ENCODE measurements at regions not wholly inside any gene's neighbourhood (a gene's known extent, or its start where the extent isn't known, plus 50 kb on each side); places are given as distances from the start of the nearest gene placed in this dataset.

DNA sequence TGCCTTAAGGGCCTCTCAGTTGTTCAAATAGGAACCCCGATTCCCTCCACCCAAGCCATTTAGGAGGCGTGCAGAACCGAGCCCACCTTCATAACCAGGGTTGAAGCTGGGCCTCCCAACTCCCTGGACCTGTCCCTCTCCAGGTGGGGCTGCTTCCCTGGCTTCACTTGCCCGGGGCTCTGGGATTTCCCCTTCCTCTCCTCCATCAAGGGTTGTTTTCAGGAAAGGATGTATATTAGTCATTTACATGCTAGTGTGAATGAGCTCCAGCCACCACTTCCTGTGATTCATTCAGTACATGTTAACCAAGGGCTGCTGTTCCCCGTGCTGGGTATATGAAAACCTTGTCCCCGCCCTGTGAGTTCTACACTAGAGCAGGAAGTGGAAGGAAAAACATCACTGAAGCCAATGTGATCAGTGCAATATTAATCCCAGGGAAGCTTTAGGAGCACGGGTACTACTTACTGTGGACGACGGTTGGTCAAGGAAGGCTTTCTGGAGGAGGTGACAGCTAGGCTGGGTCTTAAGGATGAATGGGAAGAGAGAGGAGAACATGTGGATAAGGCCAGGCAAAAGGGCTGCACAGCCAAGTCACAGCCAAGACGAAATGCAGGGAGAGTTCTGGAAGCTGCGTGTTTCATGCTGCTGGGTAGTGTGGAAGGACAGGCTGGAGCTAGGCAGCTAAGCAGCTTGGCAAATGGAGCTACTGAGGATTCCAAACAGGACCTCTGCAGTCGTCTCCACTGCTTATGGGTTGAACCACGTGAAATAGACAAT lies 150.1 kb upstream of the SHH start:
- H3K36me3 ChIP-seq (ENCODE audit: insufficient read depth, low read length): no peaks in the 10 kb centered on the region
- H3K4me3 ChIP-seq (ENCODE audit: low read length): no peak overlapping the region
- no peaks in the 10 kb centered on the region for H3K9me3 ChIP-seq (ENCODE audit: low read length)
- H2AFZ ChIP-seq (ENCODE audit: low read depth, low read length): no peak overlapping the region
- H3K27me3 ChIP-seq (ENCODE audit: insufficient read depth, low read length): peaks cover 3% of the 10 kb centered on the region
- H3K4me1 ChIP-seq (ENCODE audit: insufficient read depth, low read length): no peaks in the 10 kb centered on the region

DNA sequence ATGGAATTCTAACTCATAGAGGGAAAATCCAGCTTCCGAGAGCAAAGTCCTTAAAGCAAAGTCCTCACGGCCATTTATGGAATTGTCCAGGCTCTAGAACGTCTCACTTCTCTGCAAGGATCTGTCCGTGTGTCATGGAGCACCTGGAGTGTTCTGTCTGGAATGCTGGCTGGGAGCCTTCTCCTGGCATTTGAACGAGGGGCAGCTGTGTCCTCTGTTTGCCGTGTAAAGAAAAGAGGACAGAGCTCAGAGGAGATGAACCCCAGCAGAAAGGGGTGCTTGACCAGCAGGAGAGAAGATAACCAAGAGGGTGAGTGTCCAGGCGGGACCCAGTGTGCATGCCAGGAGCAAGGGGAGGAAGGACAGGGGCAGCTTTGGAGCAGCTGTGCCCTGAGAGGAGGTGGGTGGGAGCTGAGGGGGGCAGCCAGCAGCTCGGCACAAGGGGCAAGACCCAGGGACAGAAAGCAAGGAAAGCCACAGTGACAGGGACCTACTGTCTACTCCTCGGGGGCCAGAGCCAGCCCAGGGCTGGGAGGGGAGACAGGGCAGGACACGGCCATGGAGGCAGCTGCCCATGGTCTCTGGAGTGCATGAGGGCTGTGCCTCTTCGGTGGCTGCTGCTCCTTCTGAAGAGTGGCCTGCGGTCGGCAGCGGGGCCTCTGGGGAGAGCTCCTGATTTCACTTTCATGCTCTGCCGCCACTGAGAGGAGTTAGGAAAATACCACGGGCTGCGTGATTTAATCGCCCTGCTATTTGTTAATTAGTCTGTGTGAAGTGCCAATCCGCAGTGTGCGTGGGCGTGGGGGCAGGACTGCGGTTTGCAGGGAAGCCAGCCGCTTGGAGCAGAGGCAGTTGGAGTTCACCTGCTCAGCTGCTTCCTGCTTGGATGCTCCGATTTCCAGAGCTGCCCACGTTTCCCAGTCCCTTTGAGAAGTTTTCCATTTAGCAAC lies 149.3 kb upstream of the SHH start:
- no peaks in the 10 kb centered on the region for H3K4me1 ChIP-seq (ENCODE audit: insufficient read depth, low read length)
- no peak overlapping the region for H3K4me3 ChIP-seq (ENCODE audit: low read length)
- H2AFZ ChIP-seq (ENCODE audit: low read depth, low read length): no peak overlapping the region
- no peaks in the 10 kb centered on the region for H3K36me3 ChIP-seq (ENCODE audit: insufficient read depth, low read length)
- H3K9me3 ChIP-seq (ENCODE audit: low read length): no peaks in the 10 kb centered on the region
- H3K27me3 ChIP-seq (ENCODE audit: insufficient read depth, low read length): peaks cover 3% of the 10 kb centered on the region

DNA sequence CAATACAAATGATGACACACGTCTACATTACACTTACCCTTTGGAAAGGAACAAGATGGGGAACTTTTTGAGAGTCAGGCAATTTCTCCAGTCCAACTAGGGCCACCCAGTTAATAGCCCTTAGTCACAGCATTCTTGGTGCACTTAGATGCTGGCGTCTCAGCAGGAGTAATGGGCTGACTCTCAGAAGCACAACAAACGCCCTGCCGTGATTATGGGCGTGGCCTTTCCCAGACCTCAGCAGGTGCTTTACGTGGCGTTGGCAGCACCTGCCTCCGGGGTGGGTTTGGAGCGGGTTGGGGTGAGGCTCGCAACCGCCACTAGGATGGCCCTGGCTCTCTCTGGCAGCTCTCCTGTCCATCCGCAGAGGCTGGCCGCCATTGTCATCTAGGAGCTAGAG lies 147.6 kb upstream of the SHH start:
- Histone ChIP-seq H3K9me3 (ENCODE audit: low read length) (no peaks in the 10 kb centered on the region), H2AFZ (ENCODE audit: low read depth, low read length) (no peak overlapping the region), H3K36me3 (ENCODE audit: insufficient read depth, low read length) (no peaks in the 10 kb centered on the region), H3K27me3 (ENCODE audit: insufficient read depth, low read length) (peaks cover 3% of the 10 kb centered on the region), H3K4me3 (ENCODE audit: low read length) (no peak overlapping the region), H3K4me1 (ENCODE audit: insufficient read depth, low read length) (no peaks in the 10 kb centered on the region)

DNA sequence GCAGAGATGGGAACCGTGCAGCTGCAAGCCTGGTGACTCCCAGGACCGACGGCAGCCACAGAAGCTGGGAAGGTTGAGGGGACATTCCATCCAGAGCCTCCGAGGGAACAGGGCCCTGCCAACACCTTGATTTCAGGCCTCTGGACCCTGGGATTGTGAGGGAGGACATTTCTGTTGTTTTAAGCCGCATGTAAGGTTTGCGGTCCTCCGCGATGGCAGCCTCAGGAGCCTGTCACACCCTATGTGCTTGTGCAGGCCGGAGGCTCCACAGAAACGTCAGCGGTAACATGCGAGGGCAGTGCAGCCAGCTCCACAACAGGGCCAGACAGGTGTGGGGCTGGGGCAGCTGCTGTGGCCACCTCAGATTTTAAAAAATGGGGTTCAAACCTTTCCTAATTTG lies 144.7 kb upstream of the SHH start:
- Histone ChIP-seq H2AFZ (ENCODE audit: low read depth, low read length) (no peak overlapping the region), H3K9me3 (ENCODE audit: low read length) (no peaks in the 10 kb centered on the region), H3K4me3 (ENCODE audit: low read length) (no peak overlapping the region), H3K4me1 (ENCODE audit: insufficient read depth, low read length) (no peaks in the 10 kb centered on the region), H3K27me3 (ENCODE audit: insufficient read depth, low read length) (peaks cover 6% of the 10 kb centered on the region), H3K36me3 (ENCODE audit: insufficient read depth, low read length) (no peaks in the 10 kb centered on the region)

DNA sequence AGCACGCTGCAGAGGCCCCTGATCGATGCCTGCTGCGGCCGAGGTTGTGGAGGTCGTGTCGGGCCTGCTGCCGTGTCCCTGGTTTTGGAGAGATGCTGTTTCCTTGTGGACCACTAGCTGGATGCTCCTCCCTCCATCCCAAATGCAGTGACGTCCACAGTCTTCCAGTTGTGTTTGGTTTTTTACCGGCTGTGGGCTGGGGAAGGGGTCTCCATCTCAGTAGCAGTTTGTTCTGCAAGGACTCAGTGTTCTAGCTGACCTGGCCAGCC lies 143.0 kb upstream of the SHH start:
- Histone ChIP-seq H3K9me3 (ENCODE audit: low read length) (no peaks in the 10 kb centered on the region), H3K4me1 (ENCODE audit: insufficient read depth, low read length) (no peaks in the 10 kb centered on the region), H2AFZ (ENCODE audit: low read depth, low read length) (no peak overlapping the region), H3K27me3 (ENCODE audit: insufficient read depth, low read length) (peaks cover 11% of the 10 kb centered on the region), H3K4me3 (ENCODE audit: low read length) (no peak overlapping the region), H3K36me3 (ENCODE audit: insufficient read depth, low read length) (no peaks in the 10 kb centered on the region)

DNA sequence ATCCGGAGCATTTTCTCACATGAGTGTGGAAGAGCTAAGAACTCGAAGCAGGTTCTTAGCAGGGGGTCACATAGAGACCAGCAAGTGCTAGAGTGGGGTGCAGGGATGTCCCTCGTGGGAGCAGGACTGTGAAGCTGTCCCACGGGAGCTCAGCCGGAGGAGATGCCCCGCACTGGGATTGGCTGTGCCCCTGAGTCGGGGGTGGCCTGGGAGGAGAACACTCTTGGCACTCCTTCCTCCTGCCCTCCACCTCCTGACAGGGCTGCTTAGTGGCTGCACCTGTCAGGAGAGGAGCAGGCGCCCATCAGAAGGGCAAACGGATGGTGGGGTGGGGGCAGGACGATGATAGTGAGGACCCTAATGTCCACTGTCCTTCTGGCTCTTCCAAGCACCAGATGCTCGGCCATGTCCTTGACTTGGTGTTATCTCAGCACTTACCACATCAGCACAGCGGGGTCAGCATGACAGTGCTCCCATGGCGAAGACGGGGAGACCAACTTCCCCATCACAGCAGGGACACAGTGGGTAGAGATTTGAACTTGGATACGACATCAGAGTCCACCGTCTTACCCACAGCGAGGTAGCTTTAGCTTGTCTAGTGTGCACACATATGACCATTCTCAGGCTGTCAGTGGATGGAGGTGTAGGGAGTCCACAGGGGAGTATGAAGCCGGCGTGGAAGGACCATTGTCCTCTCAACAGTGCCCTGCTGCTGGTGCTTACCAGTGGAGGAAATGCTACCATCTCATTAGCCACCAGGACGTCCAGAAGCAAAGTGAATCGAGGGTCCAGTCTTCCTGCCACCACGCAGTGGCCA lies 142.5 kb upstream of the SHH start:
- Histone ChIP-seq H3K36me3 (ENCODE audit: insufficient read depth, low read length) (no peaks in the 10 kb centered on the region), H3K4me3 (ENCODE audit: low read length) (no peak overlapping the region), H2AFZ (ENCODE audit: low read depth, low read length) (no peak overlapping the region), H3K27me3 (ENCODE audit: insufficient read depth, low read length) (peaks cover 11% of the 10 kb centered on the region), H3K4me1 (ENCODE audit: insufficient read depth, low read length) (no peaks in the 10 kb centered on the region), H3K9me3 (ENCODE audit: low read length) (no peaks in the 10 kb centered on the region)

DNA sequence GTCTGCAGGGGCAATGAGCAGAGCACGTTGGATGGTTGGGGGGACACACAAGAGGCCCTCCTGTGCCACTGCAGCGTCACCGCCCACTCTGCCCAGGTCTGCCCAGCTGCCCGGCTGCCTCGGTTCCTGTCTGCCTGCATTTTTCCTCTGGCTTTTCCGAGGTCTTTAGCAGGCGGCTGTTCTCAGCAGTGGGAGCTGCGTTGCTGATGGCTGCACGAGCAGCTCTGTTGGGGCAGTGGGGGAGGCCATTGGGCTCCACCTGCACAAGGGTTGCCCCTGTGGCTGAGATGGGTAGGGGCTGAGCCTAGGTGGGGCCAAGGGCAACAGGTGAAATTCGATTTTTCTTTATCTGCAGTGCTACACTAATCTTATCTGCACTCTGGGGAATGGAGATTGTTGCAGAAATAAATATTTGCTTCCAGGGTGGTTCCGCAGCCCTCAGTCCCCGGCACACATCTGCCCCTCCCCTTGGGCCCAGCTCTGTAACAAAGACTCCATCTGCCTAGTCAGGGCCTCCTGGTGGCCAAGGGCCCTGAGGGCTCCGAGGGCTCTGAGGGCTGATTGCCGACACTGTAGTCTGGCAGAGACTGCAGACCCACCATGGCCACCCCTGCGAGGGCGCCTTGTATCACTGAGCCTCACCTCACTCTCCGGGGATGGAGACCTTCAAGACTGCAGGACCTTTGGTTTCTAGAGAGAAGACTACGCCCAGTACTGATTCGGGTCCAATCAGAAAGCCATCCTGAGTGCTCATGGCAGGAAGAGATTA lies 141.7 kb upstream of the SHH start:
- Histone ChIP-seq H3K36me3 (ENCODE audit: insufficient read depth, low read length) (no peaks in the 10 kb centered on the region), H3K9me3 (ENCODE audit: low read length) (no peaks in the 10 kb centered on the region), H3K27me3 (ENCODE audit: insufficient read depth, low read length) (peaks cover 11% of the 10 kb centered on the region), H2AFZ (ENCODE audit: low read depth, low read length) (no peak overlapping the region), H3K4me1 (ENCODE audit: insufficient read depth, low read length) (no peaks in the 10 kb centered on the region), H3K4me3 (ENCODE audit: low read length) (no peak overlapping the region)

DNA sequence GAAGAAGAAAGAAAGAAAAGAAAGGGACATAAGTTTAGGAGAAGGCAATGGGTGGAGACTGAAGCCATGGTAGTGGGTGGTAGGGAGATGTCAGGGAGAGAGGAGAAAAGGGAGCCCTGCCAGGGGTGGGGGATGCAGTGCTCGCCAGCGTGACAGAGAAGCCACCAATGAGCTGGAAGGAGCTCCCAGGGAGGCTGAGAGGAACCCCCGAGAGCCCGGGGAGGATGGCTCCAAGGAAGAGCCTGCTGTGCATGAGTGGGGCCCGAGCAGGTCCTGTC lies 141.2 kb upstream of the SHH start:
- H3K27me3 ChIP-seq (ENCODE audit: insufficient read depth, low read length): peaks cover 13% of the 10 kb centered on the region
- no peaks in the 10 kb centered on the region for H3K9me3 ChIP-seq (ENCODE audit: low read length)
- H3K4me3 ChIP-seq (ENCODE audit: low read length): no peak overlapping the region
- H3K4me1 ChIP-seq (ENCODE audit: insufficient read depth, low read length): no peaks in the 10 kb centered on the region
- H2AFZ ChIP-seq (ENCODE audit: low read depth, low read length): no peak overlapping the region
- no peaks in the 10 kb centered on the region for H3K36me3 ChIP-seq (ENCODE audit: insufficient read depth, low read length)

DNA sequence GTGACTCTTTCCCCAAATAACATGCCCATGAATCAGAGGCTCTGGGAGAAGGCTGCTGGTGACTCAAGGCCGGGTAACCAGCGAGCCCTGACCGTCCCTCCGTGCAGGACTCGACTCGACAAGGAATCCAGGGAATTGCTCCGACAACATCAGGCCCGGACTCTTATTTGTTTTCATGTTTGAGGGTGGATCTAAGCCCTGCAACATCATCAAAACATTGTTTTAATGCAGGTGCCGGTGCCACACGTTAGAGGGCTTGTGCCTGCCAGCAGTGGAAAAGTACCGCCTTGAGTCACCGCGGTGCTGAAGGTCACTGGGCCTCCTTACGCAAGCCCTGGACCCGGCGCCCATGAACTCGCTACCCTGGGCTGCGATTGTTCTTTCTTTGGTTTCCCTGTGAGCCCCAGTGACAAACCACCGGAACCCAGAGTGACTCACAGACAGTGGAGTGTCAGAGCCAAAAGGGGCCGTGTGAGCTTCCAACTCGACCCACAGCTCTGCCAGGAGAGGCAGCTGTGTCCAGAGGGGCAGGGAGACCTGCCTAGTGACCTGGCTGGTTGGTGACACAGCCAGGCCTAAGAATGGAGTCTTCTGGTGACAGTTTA lies 139.4 kb upstream of the SHH start:
- H3K36me3 ChIP-seq (ENCODE audit: insufficient read depth, low read length): no peaks in the 10 kb centered on the region
- no peaks in the 10 kb centered on the region for H3K9me3 ChIP-seq (ENCODE audit: low read length)
- H3K27me3 ChIP-seq (ENCODE audit: insufficient read depth, low read length): peaks cover 16% of the 10 kb centered on the region
- no peak overlapping the region for H2AFZ ChIP-seq (ENCODE audit: low read depth, low read length)
- H3K4me1 ChIP-seq (ENCODE audit: insufficient read depth, low read length): no peaks in the 10 kb centered on the region
- no peak overlapping the region for H3K4me3 ChIP-seq (ENCODE audit: low read length)

DNA sequence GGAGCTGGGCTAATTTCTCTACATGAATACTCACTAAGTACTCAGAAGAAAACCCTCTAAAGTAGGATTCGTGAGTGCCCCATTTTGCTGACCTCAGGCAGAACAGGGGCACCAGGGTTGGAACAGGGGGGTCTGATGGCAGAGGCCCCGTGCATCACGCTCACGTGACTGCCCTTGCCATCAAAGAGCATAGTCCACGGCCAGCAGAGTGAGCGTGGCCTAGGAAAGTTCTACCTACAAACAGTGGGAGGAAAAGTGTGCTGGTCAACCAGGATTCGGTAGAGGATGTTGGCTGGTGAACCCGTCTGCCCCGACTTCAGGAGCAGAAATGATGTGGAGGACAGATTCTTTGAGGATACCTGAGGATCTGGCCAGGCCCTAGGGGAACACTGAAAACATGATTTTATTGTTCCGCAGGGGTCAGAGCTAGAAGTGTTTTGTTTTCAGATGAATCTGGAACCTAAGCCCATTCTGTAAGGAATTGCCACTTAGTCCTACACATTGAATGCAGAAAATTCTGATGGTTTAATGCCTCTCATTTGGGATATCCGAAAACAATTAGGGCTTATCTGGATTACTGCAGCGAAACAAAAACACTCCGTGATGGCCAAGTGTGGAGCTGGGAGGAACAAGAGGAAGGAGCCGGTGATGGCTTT lies 138.8 kb upstream of the SHH start:
- Histone ChIP-seq H3K9me3 (ENCODE audit: low read length) (no peaks in the 10 kb centered on the region), H3K36me3 (ENCODE audit: insufficient read depth, low read length) (no peaks in the 10 kb centered on the region), H3K4me3 (ENCODE audit: low read length) (no peak overlapping the region), H3K27me3 (ENCODE audit: insufficient read depth, low read length) (peaks cover 16% of the 10 kb centered on the region), H3K4me1 (ENCODE audit: insufficient read depth, low read length) (no peaks in the 10 kb centered on the region), H2AFZ (ENCODE audit: low read depth, low read length) (no peak overlapping the region)

DNA sequence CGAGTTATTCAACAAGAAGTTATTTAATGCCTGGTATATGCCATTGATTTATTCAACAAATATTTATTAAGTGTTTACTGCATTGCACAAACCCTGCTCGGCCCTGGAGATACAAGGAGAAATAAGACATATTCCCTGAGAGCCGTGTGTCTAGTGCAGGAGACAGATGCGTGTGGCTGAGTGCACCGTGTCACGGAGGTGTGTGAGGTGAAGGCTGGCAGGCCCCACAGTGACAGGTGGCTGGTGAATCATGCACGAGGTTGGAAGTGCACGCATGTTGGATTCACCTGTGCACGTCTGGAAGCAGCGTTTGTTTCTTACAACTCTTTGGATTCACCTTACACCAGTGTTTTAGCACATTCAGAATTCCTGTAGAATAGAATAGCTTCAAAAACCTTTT lies 136.6 kb upstream of the SHH start:
- no peak overlapping the region for H3K4me3 ChIP-seq (ENCODE audit: low read length)

DNA sequence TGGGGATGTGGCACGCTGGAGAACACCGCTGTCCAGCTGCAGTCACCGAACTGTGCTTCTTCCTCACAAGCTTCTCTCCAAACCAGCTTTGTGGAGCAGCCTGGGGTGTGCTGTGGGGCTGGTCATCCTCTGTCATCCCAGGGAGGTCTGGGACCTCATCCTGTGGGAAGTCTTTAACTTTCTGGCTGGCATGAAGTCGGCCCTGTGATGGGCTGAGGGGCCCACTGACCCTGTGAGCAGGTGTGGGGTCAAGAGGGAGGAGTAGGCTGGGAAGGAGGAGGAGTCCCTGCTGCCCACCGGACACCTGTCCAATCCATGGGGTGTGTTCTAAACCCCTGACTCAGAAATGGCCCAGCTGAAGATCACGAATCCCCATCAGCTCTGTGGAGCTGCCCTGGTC lies 136.2 kb upstream of the SHH start:
- peaks cover 16% of the 10 kb centered on the region for H3K27me3 ChIP-seq (ENCODE audit: insufficient read depth, low read length)
- no peak overlapping the region for H2AFZ ChIP-seq (ENCODE audit: low read depth, low read length)
- H3K9me3 ChIP-seq (ENCODE audit: low read length): no peaks in the 10 kb centered on the region
- H3K4me1 ChIP-seq (ENCODE audit: insufficient read depth, low read length): peaks cover 9% of the 10 kb centered on the region
- H3K36me3 ChIP-seq (ENCODE audit: insufficient read depth, low read length): no peaks in the 10 kb centered on the region
- H3K4me3 ChIP-seq (ENCODE audit: low read length): no peak overlapping the region

More for the DNA sequence above, 136.6 kb upstream of the SHH start:
- H2AFZ ChIP-seq (ENCODE audit: low read depth, low read length): no peak overlapping the region
- H3K4me1 ChIP-seq (ENCODE audit: insufficient read depth, low read length): peaks cover 9% of the 10 kb centered on the region
- H3K36me3 ChIP-seq (ENCODE audit: insufficient read depth, low read length): no peaks in the 10 kb centered on the region
- H3K9me3 ChIP-seq (ENCODE audit: low read length): no peaks in the 10 kb centered on the region
- H3K27me3 ChIP-seq (ENCODE audit: insufficient read depth, low read length): peaks cover 16% of the 10 kb centered on the region
